ENCODE measurements at regions not wholly inside any gene's neighbourhood (a gene's known extent, or its start where the extent isn't known, plus 50 kb on each side); places are given as distances from the start of the nearest gene placed in this dataset.
"Not testable (repeated sequence)": the region's sequence is repeated elsewhere in the genome, so short reads cannot be mapped to it uniquely, and the experiment has no call there.

- TF ChIP-seq CTCF (IDR thresholded peaks at IDR 0.05; ENCODE audit: insufficient read depth, missing control alignments), result no peak
- DNase-seq (ENCODE audit: insufficient read length, low spot score), result no peak
- FAIRE-seq, result peak; percentile 99
These were observed 469.1 kb downstream of the RAP2B start for GRCh38 chr3:153631102-153631501.

- TF ChIP-seq CTCF (IDR thresholded peaks at IDR 0.05; ENCODE audit: insufficient read depth, missing control alignments), result no peak
- DNase-seq (ENCODE audit: insufficient read length, low spot score) (no peak), FAIRE-seq (no peak)
These were observed 469.6 kb downstream of the RAP2B start for GRCh38 chr3:153631664-153632063.

- FAIRE-seq (no peak), DNase-seq (ENCODE audit: insufficient read length, low spot score) (no peak)
- no peak for TF ChIP-seq CTCF (IDR thresholded peaks at IDR 0.05; ENCODE audit: insufficient read depth, missing control alignments)
These were observed 471.4 kb downstream of the RAP2B start for GRCh38 chr3:153633407-153633806.

GRCh38 chr3:153634683-153635082 lies 472.7 kb downstream of the RAP2B start:
- DNase-seq (ENCODE audit: insufficient read length, low spot score) (no peak), FAIRE-seq (no peak)
- no peak for TF ChIP-seq CTCF (IDR thresholded peaks at IDR 0.05; ENCODE audit: insufficient read depth, missing control alignments)

GRCh38 chr3:153639631-153640030 lies 477.6 kb downstream of the RAP2B start:
- FAIRE-seq (no peak), DNase-seq (ENCODE audit: insufficient read length, low spot score) (no peak)
- no peak for TF ChIP-seq CTCF (IDR thresholded peaks at IDR 0.05; ENCODE audit: insufficient read depth, missing control alignments)

- no peak for FAIRE-seq
- no peak for DNase-seq (ENCODE audit: insufficient read length, low spot score)
- TF ChIP-seq CTCF (IDR thresholded peaks at IDR 0.05; ENCODE audit: insufficient read depth, missing control alignments), result no peak
These were observed 479.0 kb downstream of the RAP2B start for GRCh38 chr3:153640689-153641665.

GRCh38 chr3:153642576-153642975 lies 478.6 kb upstream of the ARHGEF26 start:
- FAIRE-seq; DNase-seq (ENCODE audit: insufficient read length, low spot score): not testable (repeated sequence)

- DNase-seq (ENCODE audit: insufficient read length, low spot score); FAIRE-seq: not testable (repeated sequence)
These were observed 477.7 kb upstream of the ARHGEF26 start for GRCh38 chr3:153643471-153643870.

Measured in D721Med (cell line).